ENCODE measurements at regions not wholly inside any gene's neighbourhood (a gene's known extent, or its start where the extent isn't known, plus 50 kb on each side); places are given as distances from the start of the nearest gene placed in this dataset.

GRCh38 chr6:23413327-23414050 is 712.5 kb upstream of the NRSN1 start:
- H3F3A ChIP-seq (ENCODE audit: control insufficient read depth, insufficient read depth) = no peaks in the 10 kb centered on the region
- TF ChIP-seq CTCF (IDR thresholded peaks at IDR 0.05; ENCODE audit: low read depth, low read length, poor library complexity, severe bottlenecking) = no peak
- TF ChIP-seq EZH2phosphoT487 (IDR thresholded peaks at IDR 0.05; ENCODE audit: borderline replicate concordance, low read length) = no peak
- H4K20me1 ChIP-seq (ENCODE audit: control insufficient read depth, insufficient read depth, low read depth, low read length) = no peaks in the 10 kb centered on the region
- H3K27ac ChIP-seq (ENCODE audit: low read depth, low read length) = no peak overlapping the region
- no peak overlapping the region for H3K4me2 ChIP-seq (ENCODE audit: low read length)
- H3K27me3 ChIP-seq (ENCODE audit: control insufficient read depth, low read length) = no peaks in the 10 kb centered on the region
- no peaks in the 10 kb centered on the region for H3K4me1 ChIP-seq (ENCODE audit: control insufficient read depth, low read length)
- no peaks in the 10 kb centered on the region for H3K9me2 ChIP-seq (replicated peaks; ENCODE audit: control insufficient read depth, low read length)
- H3K79me2 ChIP-seq (ENCODE audit: control insufficient read depth, low read length) = no peaks in the 10 kb centered on the region
- no peaks in the 10 kb centered on the region for H3K9me3 ChIP-seq (ENCODE audit: control insufficient read depth, insufficient read depth, low read length)
- H3K4me3 ChIP-seq (ENCODE audit: low read length) = no peak overlapping the region
- H3K36me3 ChIP-seq (ENCODE audit: control insufficient read depth, low read length) = no peaks in the 10 kb centered on the region

GRCh38 chr6:23414051-23414445 is 712.0 kb upstream of the NRSN1 start:
- Histone ChIP-seq H3K36me3 (ENCODE audit: control insufficient read depth, low read length) (no peaks in the 10 kb centered on the region), H3K27me3 (ENCODE audit: control insufficient read depth, low read length) (no peaks in the 10 kb centered on the region), H3K9me3 (ENCODE audit: control insufficient read depth, insufficient read depth, low read length) (no peaks in the 10 kb centered on the region), H3F3A (ENCODE audit: control insufficient read depth, insufficient read depth) (no peaks in the 10 kb centered on the region), H3K79me2 (ENCODE audit: control insufficient read depth, low read length) (no peaks in the 10 kb centered on the region), H3K27ac (ENCODE audit: low read depth, low read length) (no peak overlapping the region), H4K20me1 (ENCODE audit: control insufficient read depth, insufficient read depth, low read depth, low read length) (no peaks in the 10 kb centered on the region), H3K4me3 (ENCODE audit: low read length) (no peak overlapping the region), H3K9me2 (replicated peaks; ENCODE audit: control insufficient read depth, low read length) (no peaks in the 10 kb centered on the region), H3K4me2 (ENCODE audit: low read length) (no peak overlapping the region), H3K4me1 (ENCODE audit: control insufficient read depth, low read length) (no peaks in the 10 kb centered on the region)
- TF ChIP-seq EZH2phosphoT487 (IDR thresholded peaks at IDR 0.05; ENCODE audit: borderline replicate concordance, low read length) (no peak), CTCF (IDR thresholded peaks at IDR 0.05; ENCODE audit: low read depth, low read length, poor library complexity, severe bottlenecking) (no peak)

GRCh38 chr6:23414922-23415321 is 711.1 kb upstream of the NRSN1 start:
- H4K20me1 ChIP-seq (ENCODE audit: control insufficient read depth, insufficient read depth, low read depth, low read length) = no peaks in the 10 kb centered on the region
- no peak overlapping the region for H3K4me2 ChIP-seq (ENCODE audit: low read length)
- H3K9me3 ChIP-seq (ENCODE audit: control insufficient read depth, insufficient read depth, low read length) = no peaks in the 10 kb centered on the region
- no peaks in the 10 kb centered on the region for H3F3A ChIP-seq (ENCODE audit: control insufficient read depth, insufficient read depth)
- H3K36me3 ChIP-seq (ENCODE audit: control insufficient read depth, low read length) = no peaks in the 10 kb centered on the region
- H3K4me3 ChIP-seq (ENCODE audit: low read length) = no peak overlapping the region
- H3K79me2 ChIP-seq (ENCODE audit: control insufficient read depth, low read length) = no peaks in the 10 kb centered on the region
- H3K27ac ChIP-seq (ENCODE audit: low read depth, low read length) = no peak overlapping the region
- TF ChIP-seq CTCF (IDR thresholded peaks at IDR 0.05; ENCODE audit: low read depth, low read length, poor library complexity, severe bottlenecking) (no peak), EZH2phosphoT487 (IDR thresholded peaks at IDR 0.05; ENCODE audit: borderline replicate concordance, low read length) (no peak)
- no peaks in the 10 kb centered on the region for H3K4me1 ChIP-seq (ENCODE audit: control insufficient read depth, low read length)
- no peaks in the 10 kb centered on the region for H3K9me2 ChIP-seq (replicated peaks; ENCODE audit: control insufficient read depth, low read length)
- H3K27me3 ChIP-seq (ENCODE audit: control insufficient read depth, low read length) = no peaks in the 10 kb centered on the region

Data from DOHH2 (cell line).